H9 (cell line): ENCODE measurements at regions not wholly inside any gene's neighbourhood (a gene's known extent, or its start where the extent isn't known, plus 50 kb on each side); places are given as distances from the start of the nearest gene placed in this dataset.

Experiments used
- DNase-seq: peaks from one replicate; pipeline ENCODE4 v3.0.0-alpha.2; 2017
- H2AFZ ChIP-seq: one replicate; pipeline ENCODE4 v1.6.1; 2013; ENCODE audit warnings: mild to moderate bottlenecking, low read length, control low read depth, moderate library complexity
- H2AK5ac ChIP-seq: 2 replicates; pipeline ENCODE4 v1.6.1; 2013; ENCODE audit warnings: low read length, control low read depth, mixed read lengths; ENCODE audit not compliant: insufficient read length
- H2BK120ac ChIP-seq: one replicate; pipeline ENCODE4 v1.6.1; 2013; ENCODE audit warnings: low read depth, mild to moderate bottlenecking, low read length, control low read depth, inconsistent platforms; ENCODE audit not compliant: poor library complexity, severe bottlenecking
- H2BK12ac ChIP-seq: 2 replicates; pipeline ENCODE4 v1.6.1; 2013; ENCODE audit warnings: low read length, control low read depth, mixed read lengths, low read depth; ENCODE audit not compliant: insufficient read length
- H2BK15ac ChIP-seq: 2 replicates; pipeline ENCODE4 v1.6.1; 2013; ENCODE audit warnings: low read depth, low read length, control low read depth
- H2BK20ac ChIP-seq: one replicate; pipeline ENCODE4 v1.6.1; 2013; ENCODE audit warnings: low read depth, mild to moderate bottlenecking, low read length, control low read depth, inconsistent platforms; ENCODE audit not compliant: poor library complexity, severe bottlenecking
- H2BK5ac ChIP-seq: 2 replicates; pipeline ENCODE4 v1.6.1; 2013; ENCODE audit warnings: low read length, control low read depth, mixed read lengths; ENCODE audit not compliant: insufficient read length
- H3K14ac ChIP-seq: 2 replicates; pipeline ENCODE4 v1.6.1; 2013; ENCODE audit warnings: low read length, control low read depth; ENCODE audit not compliant: insufficient read depth
- H3K18ac ChIP-seq: 2 replicates; pipeline ENCODE4 v1.6.1; 2013; ENCODE audit warnings: low read depth, mild to moderate bottlenecking, mixed read lengths, low read length, control low read depth; ENCODE audit not compliant: insufficient read length
- H3K23ac ChIP-seq: 2 replicates; pipeline ENCODE4 v1.6.1; 2013; ENCODE audit warnings: low read length, control low read depth, mixed read lengths, low read depth; ENCODE audit not compliant: insufficient read length
- H3K23me2 ChIP-seq: 2 replicates; pipeline ENCODE4 v1.6.1; 2013; ENCODE audit warnings: low read depth, mild to moderate bottlenecking, mixed read lengths, low read length, control low read depth; ENCODE audit not compliant: insufficient read length, poor library complexity, severe bottlenecking
- H3K27ac ChIP-seq: 2 replicates; pipeline ENCODE4 v1.5.1; 2013; ENCODE audit warnings: low read length, control low read depth, mixed read lengths, low read depth; ENCODE audit not compliant: insufficient read length
- H3K27me3 ChIP-seq: 2 replicates; pipeline ENCODE4 v1.6.1; 2013; ENCODE audit warnings: low read length, control low read depth, inconsistent platforms; ENCODE audit not compliant: insufficient read depth
- H3K4ac ChIP-seq: 2 replicates; pipeline ENCODE4 v1.6.1; 2013; ENCODE audit warnings: low read depth, mild to moderate bottlenecking, control low read depth, inconsistent platforms, low read length, moderate library complexity
- H3K4me1 ChIP-seq: 2 replicates; pipeline ENCODE4 v1.6.1; 2013; ENCODE audit warnings: low read length, control low read depth, inconsistent platforms; ENCODE audit not compliant: insufficient read depth
- H3K4me2 ChIP-seq: 2 replicates; pipeline ENCODE4 v1.6.1; 2013; ENCODE audit warnings: low read length, control low read depth, mixed read lengths; ENCODE audit not compliant: insufficient read length, insufficient read depth
- H3K56ac ChIP-seq: 2 replicates; pipeline ENCODE4 v1.6.1; 2013; ENCODE audit warnings: low read depth, mild to moderate bottlenecking, mixed read lengths, low read length, control low read depth; ENCODE audit not compliant: insufficient read length
- H3K79me1 ChIP-seq: 2 replicates; pipeline ENCODE4 v1.6.1; 2013; ENCODE audit warnings: low read depth, mild to moderate bottlenecking, moderate library complexity, low read length, control low read depth, inconsistent platforms; ENCODE audit not compliant: insufficient read depth, poor library complexity, severe bottlenecking
- H3K79me2 ChIP-seq: 2 replicates; pipeline ENCODE4 v1.6.1; 2013; ENCODE audit warnings: low read length, control low read depth, inconsistent platforms; ENCODE audit not compliant: insufficient read depth
- H3K9ac ChIP-seq: 2 replicates; pipeline ENCODE4 v1.6.1; 2013; ENCODE audit warnings: low read length, control low read depth, mixed read lengths; ENCODE audit not compliant: insufficient read length; ENCODE audit errors: extremely low read depth
- H3K9me3 ChIP-seq: one replicate; pipeline ENCODE4 v1.6.1; 2013; ENCODE audit warnings: low read depth, low read length, inconsistent platforms; ENCODE audit not compliant: control insufficient read depth
- H3T11ph ChIP-seq: one replicate; pipeline ENCODE4 v1.6.1; 2013; ENCODE audit warnings: mild to moderate bottlenecking, low read length, control low read depth, inconsistent platforms
- H4K20me1 ChIP-seq: one replicate; pipeline ENCODE4 v1.6.1; 2013; ENCODE audit not compliant: control insufficient read depth, insufficient read length, insufficient read depth
- H4K5ac ChIP-seq: 2 replicates; pipeline ENCODE4 v1.6.1; 2013; ENCODE audit warnings: low read depth, mild to moderate bottlenecking, mixed read lengths, low read length, control low read depth; ENCODE audit not compliant: insufficient read length
- H4K8ac ChIP-seq: replicated peaks from 2 replicates; pipeline ENCODE4 v1.6.1; 2013; ENCODE audit warnings: low read length, control low read depth, mixed read lengths, low read depth; ENCODE audit not compliant: insufficient read length
- H4K91ac ChIP-seq: 2 replicates; pipeline ENCODE4 v1.6.1; 2013; ENCODE audit warnings: low read depth, mild to moderate bottlenecking, moderate library complexity, mixed read lengths, low read length, control low read depth; ENCODE audit not compliant: insufficient read length
- H3K27ac Mint-ChIP-seq, 3 experiments: 2 replicates in 2 of 3; 3 replicates in 1 of 3; pipeline ENCODE4 v1.8.0; 2020 to 2021; ENCODE audit warnings: mixed read lengths in 3 of 3, mild to moderate bottlenecking in 1 of 3, moderate library complexity in 1 of 3
- H3K27me3 Mint-ChIP-seq: 2 replicates; pipeline ENCODE4 v1.8.0; 2021; ENCODE audit warnings: low read depth, mild to moderate bottlenecking, moderate library complexity, mixed read lengths
- H3K36me3 Mint-ChIP-seq, 3 experiments: 2 replicates in 2 of 3; 3 replicates in 1 of 3; pipeline ENCODE4 v1.8.0; 2020 to 2021; ENCODE audit warnings: low read depth in 3 of 3, mixed read lengths in 3 of 3; ENCODE audit not compliant: insufficient read depth in 1 of 3
- H3K4me1 Mint-ChIP-seq, 2 experiments: 2 replicates each; pipeline ENCODE4 v1.8.0; 2020; ENCODE audit warnings: mixed read lengths in 2 of 2
- H3K4me3 Mint-ChIP-seq, 2 experiments: 2 replicates in 1 of 2; 3 replicates in 1 of 2; pipeline ENCODE4 v1.8.0; 2020 to 2021; ENCODE audit warnings: mild to moderate bottlenecking in 2 of 2, mixed read lengths in 2 of 2, moderate library complexity in 1 of 2
- H3K9me3 Mint-ChIP-seq, 2 experiments: 2 replicates in 1 of 2; 3 replicates in 1 of 2; pipeline ENCODE4 v1.8.0; 2020; ENCODE audit warnings: mild to moderate bottlenecking in 2 of 2, mixed read lengths in 2 of 2, moderate library complexity in 1 of 2
- WGBS: extraction: QIAGEN DNeasy Blood & Tissue Kit; methylation state at CpG from one replicate; pipeline ENCODE4 v1.1.7; 2013; ENCODE audit warnings: missing lambda C conversion rate, low lambda C conversion rate, mixed read lengths; ENCODE audit not compliant: insufficient read length; ENCODE audit errors: extremely low coverage; 5-methylcytosine and 5-hydroxymethylcytosine counted together
- TF ChIP-seq, protein P1 (sequence below): fragments of 200-600 bp; sonication (generic); conservative IDR thresholded peaks from 3 replicates; pipeline ENCODE4 v1.8.0; 2021; ENCODE audit warnings: antibody characterized with exemption, mild to moderate bottlenecking

DNA sequence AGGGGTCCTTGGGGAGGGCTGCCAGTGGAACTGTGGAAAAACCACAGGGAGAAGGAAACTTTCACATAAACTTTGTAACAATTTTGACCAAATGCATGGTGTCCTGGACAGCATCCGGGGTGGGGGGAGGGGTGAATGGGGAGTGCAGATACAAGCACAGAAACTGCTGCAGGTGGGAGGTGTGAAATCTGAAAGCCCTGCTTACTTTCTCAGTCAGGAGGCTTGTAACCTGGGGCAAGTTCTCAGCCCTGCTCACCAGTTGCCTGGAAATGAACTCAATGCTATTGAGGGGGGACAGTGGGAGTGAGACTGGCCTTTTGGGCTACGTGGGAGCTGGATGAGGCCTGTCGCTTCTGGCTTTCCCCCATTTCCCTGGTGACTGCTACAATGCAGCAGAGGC lies 694.5 kb upstream of the ZNF608 start:
- peaks cover 0 to 13% of the 10 kb centered on the region in 2 experiments; a peak in 3 of 5 replicates for H3K9me3 Mint-ChIP-seq
- H3K9ac ChIP-seq = no peak overlapping the region
- H2AK5ac ChIP-seq = no peak overlapping the region
- H3T11ph ChIP-seq = no peak overlapping the region
- no peak overlapping the region for H3K27ac Mint-ChIP-seq
- no peaks in the 10 kb centered on the region; the same call in 1 of the 2 replicates for H3K27me3 Mint-ChIP-seq
- DNase-seq = no peak
- no CpG with 5 or more reads among the region's 3 CpGs for WGBS
- no peak overlapping the region for H2BK5ac ChIP-seq
- no peak overlapping the region for H4K91ac ChIP-seq
- no peak overlapping the region for H2BK15ac ChIP-seq
- H3K4ac ChIP-seq = no peak overlapping the region
- no peak overlapping the region for H3K4me3 Mint-ChIP-seq
- peaks cover 0 to 3% of the 10 kb centered on the region in 2 experiments; a peak in 1 of 4 replicates for H3K4me1 Mint-ChIP-seq
- no peak overlapping the region for H3K23ac ChIP-seq
- H3K4me2 ChIP-seq = no peak overlapping the region
- no peaks in the 10 kb centered on the region for H4K20me1 ChIP-seq
- H3K27me3 ChIP-seq = no peaks in the 10 kb centered on the region
- H3K4me1 ChIP-seq = no peaks in the 10 kb centered on the region
- H3K79me2 ChIP-seq = no peaks in the 10 kb centered on the region
- no peak overlapping the region for H2BK120ac ChIP-seq
- TF ChIP-seq, protein P1, sequence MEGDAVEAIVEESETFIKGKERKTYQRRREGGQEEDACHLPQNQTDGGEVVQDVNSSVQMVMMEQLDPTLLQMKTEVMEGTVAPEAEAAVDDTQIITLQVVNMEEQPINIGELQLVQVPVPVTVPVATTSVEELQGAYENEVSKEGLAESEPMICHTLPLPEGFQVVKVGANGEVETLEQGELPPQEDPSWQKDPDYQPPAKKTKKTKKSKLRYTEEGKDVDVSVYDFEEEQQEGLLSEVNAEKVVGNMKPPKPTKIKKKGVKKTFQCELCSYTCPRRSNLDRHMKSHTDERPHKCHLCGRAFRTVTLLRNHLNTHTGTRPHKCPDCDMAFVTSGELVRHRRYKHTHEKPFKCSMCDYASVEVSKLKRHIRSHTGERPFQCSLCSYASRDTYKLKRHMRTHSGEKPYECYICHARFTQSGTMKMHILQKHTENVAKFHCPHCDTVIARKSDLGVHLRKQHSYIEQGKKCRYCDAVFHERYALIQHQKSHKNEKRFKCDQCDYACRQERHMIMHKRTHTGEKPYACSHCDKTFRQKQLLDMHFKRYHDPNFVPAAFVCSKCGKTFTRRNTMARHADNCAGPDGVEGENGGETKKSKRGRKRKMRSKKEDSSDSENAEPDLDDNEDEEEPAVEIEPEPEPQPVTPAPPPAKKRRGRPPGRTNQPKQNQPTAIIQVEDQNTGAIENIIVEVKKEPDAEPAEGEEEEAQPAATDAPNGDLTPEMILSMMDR = no peak
- H2BK20ac ChIP-seq = no peak overlapping the region
- H3K36me3 Mint-ChIP-seq = peaks cover 1 to 23% (median 10%) of the 10 kb centered on the region in 3 experiments; a peak in 6 of 7 replicates
- no peak overlapping the region for H4K8ac ChIP-seq
- H3K23me2 ChIP-seq = no peaks in the 10 kb centered on the region
- H3K18ac ChIP-seq = no peak overlapping the region
- no peaks in the 10 kb centered on the region for H3K9me3 ChIP-seq
- no peak overlapping the region for H3K27ac ChIP-seq
- no peak overlapping the region for H2AFZ ChIP-seq
- H3K14ac ChIP-seq = no peak overlapping the region
- no peaks in the 10 kb centered on the region for H3K79me1 ChIP-seq
- H4K5ac ChIP-seq = no peak overlapping the region
- H3K56ac ChIP-seq = no peak overlapping the region
- no peak overlapping the region for H2BK12ac ChIP-seq
